PC-9 (cell line): ENCODE measurements at regions not wholly inside any gene's neighbourhood (a gene's known extent, or its start where the extent isn't known, plus 50 kb on each side); places are given as distances from the start of the nearest gene placed in this dataset.

ENCODE experiments used
- BruUV-seq: library from RNA; stranded (reverse); fragments of 400-500 nt; replicated peaks from 2 replicates; lab custom pipeline; 2021; lab: Mats Ljungman, UMichigan
- CTCF ChIA-PET: fragments of 300-600 bp; sonication (Branson Sonifier 250); formaldehyde crosslinking; loops from one replicate; lab custom pipeline; 2022; ENCODE audit warnings: antibody characterized with exemption; lab: Charles Lee
- POLR2A ChIA-PET: fragments of 300-600 bp; sonication (Branson Sonifier 250); formaldehyde crosslinking; loops from one replicate; lab custom pipeline; 2022; ENCODE audit warnings: antibody characterized with exemption; ENCODE audit not compliant: unreplicated experiment; lab: Charles Lee
- DNase-seq, 2 experiments: peaks; one replicate each; pipeline versions ENCODE4 v3.0.0 to v3.0.0-alpha.2; 2015 to 2022; ENCODE audit warnings: mixed read lengths in 1 of 2
- H2AFZ ChIP-seq: fragments of 200-600 bp; sonication (generic); 2 replicates; pipeline ENCODE4 v1.8.1; 2017; ENCODE audit warnings: antibody characterized with exemption
- H3F3A ChIP-seq: fragments of 200-600 bp; sonication (generic); 2 replicates; pipeline ENCODE4 v1.8.1; 2017; ENCODE audit warnings: antibody characterized with exemption, mild to moderate bottlenecking, low read depth; ENCODE audit not compliant: insufficient read depth
- H3K27ac ChIP-seq: fragments of 200-600 bp; sonication (generic); 2 replicates; pipeline ENCODE4 v1.6.1; 2016; ENCODE audit warnings: mixed run types
- H3K27me3 ChIP-seq: fragments of 200-600 bp; sonication (generic); 2 replicates; pipeline ENCODE4 v1.6.1; 2016; ENCODE audit warnings: low read depth, mixed run types; ENCODE audit not compliant: insufficient read depth
- H3K36me3 ChIP-seq: fragments of 200-600 bp; sonication (generic); 2 replicates; pipeline ENCODE4 v1.6.1; 2016; ENCODE audit warnings: low read depth, mixed run types
- H3K4me1 ChIP-seq: fragments of 200-600 bp; sonication (generic); replicated peaks from 2 replicates; pipeline ENCODE4 v1.6.1; 2016; ENCODE audit warnings: mixed run types; ENCODE audit not compliant: insufficient read depth
- H3K4me2 ChIP-seq: fragments of 200-600 bp; sonication (generic); 2 replicates; pipeline ENCODE4 v1.6.1; 2017; ENCODE audit warnings: mixed run types
- H3K4me3 ChIP-seq: fragments of 200-600 bp; sonication (generic); 2 replicates; pipeline ENCODE4 v1.6.1; 2016; ENCODE audit warnings: mixed run types
- H3K79me2 ChIP-seq: fragments of 200-600 bp; sonication (generic); 2 replicates; pipeline ENCODE4 v1.6.1; 2017; ENCODE audit warnings: low read depth, mixed run types
- H3K9me2 ChIP-seq: fragments of 200-600 bp; sonication (generic); 2 replicates; pipeline ENCODE4 v1.8.1; 2017; ENCODE audit warnings: mild to moderate bottlenecking; ENCODE audit not compliant: insufficient read depth
- H3K9me3 ChIP-seq: fragments of 200-600 bp; sonication (generic); 2 replicates; pipeline ENCODE4 v1.8.1; 2016; ENCODE audit warnings: low read depth; ENCODE audit not compliant: insufficient read depth
- H4K20me1 ChIP-seq: fragments of 200-600 bp; sonication (generic); 2 replicates; pipeline ENCODE4 v1.8.1; 2017; ENCODE audit not compliant: insufficient read depth
- EZH2 ChIP-seq: fragments of 200-600 bp; sonication (generic); IDR thresholded peaks from 2 replicates; pipeline ENCODE4 v1.8.0; 2017; ENCODE audit warnings: antibody characterized with exemption, low read depth
- intact Hi-C: fragments of 100-400 bp; cut with micrococcal nuclease; formaldehyde crosslinking; loops from one replicate; pipeline ENCODE4 v1.10.0; 2022; ENCODE audit not compliant: unreplicated experiment
- TF ChIP-seq, protein P1 (sequence below): fragments of 200-600 bp; sonication (generic); conservative IDR thresholded peaks from 2 replicates; pipeline ENCODE4 v1.6.1; 2017; ENCODE audit warnings: mixed run types, antibody characterized with exemption, mild to moderate bottlenecking, moderate library complexity

DNA sequence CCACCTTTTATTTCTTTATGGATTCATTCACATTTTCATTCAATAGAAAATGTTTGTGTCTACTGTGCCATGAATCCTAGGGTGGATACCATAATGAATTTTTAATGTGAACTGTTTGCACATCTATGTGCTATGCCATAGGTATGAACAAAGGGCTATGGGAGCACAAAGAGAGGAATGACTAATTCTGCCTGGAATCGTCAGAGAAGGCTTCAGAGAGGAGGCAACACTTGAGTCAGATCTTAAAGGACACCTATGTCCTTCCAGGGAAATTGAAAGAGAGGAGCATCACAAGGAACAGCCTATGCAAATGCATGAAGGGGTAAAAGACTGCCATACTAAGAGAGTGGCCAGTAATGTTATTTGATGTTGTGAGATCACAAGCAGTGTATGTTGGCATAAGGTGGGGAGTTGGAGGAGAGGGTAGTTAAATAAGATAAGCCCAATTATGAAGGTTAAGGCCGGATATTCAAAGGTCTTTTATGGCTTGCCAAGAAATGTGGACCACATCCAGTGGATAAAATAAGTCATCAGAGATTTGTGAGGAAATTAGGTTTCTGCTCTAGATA, 246.7 kb downstream of the GRIN2B start:
- Histone ChIP-seq H3K79me2 (no peaks in the 10 kb centered on the region), H3K4me2 (no peak overlapping the region), H3K4me1 (no peaks in the 10 kb centered on the region), H3K4me3 (no peak overlapping the region), H4K20me1 (no peaks in the 10 kb centered on the region), H3K9me3 (no peaks in the 10 kb centered on the region), H3F3A (no peaks in the 10 kb centered on the region), H3K27ac (no peak overlapping the region), H3K27me3 (no peaks in the 10 kb centered on the region; the same call in 1 of the 2 replicates), H3K9me2 (no peaks in the 10 kb centered on the region), H3K36me3 (no peaks in the 10 kb centered on the region), H2AFZ (no peak overlapping the region)
- DNase-seq, result no peak
- TF ChIP-seq, protein P1, sequence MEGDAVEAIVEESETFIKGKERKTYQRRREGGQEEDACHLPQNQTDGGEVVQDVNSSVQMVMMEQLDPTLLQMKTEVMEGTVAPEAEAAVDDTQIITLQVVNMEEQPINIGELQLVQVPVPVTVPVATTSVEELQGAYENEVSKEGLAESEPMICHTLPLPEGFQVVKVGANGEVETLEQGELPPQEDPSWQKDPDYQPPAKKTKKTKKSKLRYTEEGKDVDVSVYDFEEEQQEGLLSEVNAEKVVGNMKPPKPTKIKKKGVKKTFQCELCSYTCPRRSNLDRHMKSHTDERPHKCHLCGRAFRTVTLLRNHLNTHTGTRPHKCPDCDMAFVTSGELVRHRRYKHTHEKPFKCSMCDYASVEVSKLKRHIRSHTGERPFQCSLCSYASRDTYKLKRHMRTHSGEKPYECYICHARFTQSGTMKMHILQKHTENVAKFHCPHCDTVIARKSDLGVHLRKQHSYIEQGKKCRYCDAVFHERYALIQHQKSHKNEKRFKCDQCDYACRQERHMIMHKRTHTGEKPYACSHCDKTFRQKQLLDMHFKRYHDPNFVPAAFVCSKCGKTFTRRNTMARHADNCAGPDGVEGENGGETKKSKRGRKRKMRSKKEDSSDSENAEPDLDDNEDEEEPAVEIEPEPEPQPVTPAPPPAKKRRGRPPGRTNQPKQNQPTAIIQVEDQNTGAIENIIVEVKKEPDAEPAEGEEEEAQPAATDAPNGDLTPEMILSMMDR, result no peak
- TF ChIP-seq EZH2, result no peak
- intact Hi-C loops, result loop anchor here (5.0 kb wide), 1 partner anchor 433 kb away; no protein-coding TSS in a partner anchor
- no TSS peak for BruUV-seq
- ChIA-PET POLR2A (no interaction called here), CTCF (no interaction called here)

DNA sequence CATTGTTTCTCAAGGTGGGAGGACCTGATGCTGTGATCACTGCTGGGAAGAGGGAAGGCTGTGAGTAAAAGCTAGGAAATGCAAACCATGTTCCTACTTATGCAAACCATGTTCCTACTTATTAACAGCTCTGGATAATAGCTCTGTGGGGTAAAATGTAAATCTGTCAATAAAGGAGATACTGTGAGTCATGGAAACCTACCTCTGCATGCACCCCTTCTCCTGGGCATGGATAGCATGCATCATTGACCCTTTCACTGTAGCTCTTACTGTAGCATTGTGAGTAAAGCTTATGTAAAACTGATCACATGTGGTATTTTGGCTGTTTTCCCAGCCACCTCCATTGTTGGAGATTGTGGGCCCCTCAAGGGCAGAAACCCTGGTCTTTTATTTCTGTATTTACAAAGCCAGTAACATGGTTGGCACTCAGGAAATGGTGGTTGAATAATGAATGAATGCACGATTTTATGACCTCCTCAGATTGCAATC, 253.7 kb downstream of the GRIN2B start:
- DNase-seq, result no peak
- TF ChIP-seq, protein P1, result no peak
- TF ChIP-seq EZH2, result no peak
- H3K9me3 ChIP-seq, result no peaks in the 10 kb centered on the region
- no peaks in the 10 kb centered on the region for H3K9me2 ChIP-seq
- H3F3A ChIP-seq, result no peaks in the 10 kb centered on the region
- H4K20me1 ChIP-seq, result no peaks in the 10 kb centered on the region
- H3K4me2 ChIP-seq, result no peak overlapping the region
- H3K36me3 ChIP-seq, result no peaks in the 10 kb centered on the region
- BruUV-seq, result no TSS peak
- no peaks in the 10 kb centered on the region for H3K79me2 ChIP-seq
- ChIA-PET POLR2A (no interaction called here), CTCF (no interaction called here)
- H2AFZ ChIP-seq, result no peak overlapping the region
- 0 out of 2 replicates have a peak, but pooled peaks cover 6% of the 10 kb centered on the region for H3K4me1 ChIP-seq
- intact Hi-C loops, result no loop called here
- H3K27ac ChIP-seq, result no peak overlapping the region
- H3K27me3 ChIP-seq, result 0 out of 2 replicates have a peak, but pooled peaks cover 9% of the 10 kb centered on the region
- H3K4me3 ChIP-seq, result no peak overlapping the region

DNA sequence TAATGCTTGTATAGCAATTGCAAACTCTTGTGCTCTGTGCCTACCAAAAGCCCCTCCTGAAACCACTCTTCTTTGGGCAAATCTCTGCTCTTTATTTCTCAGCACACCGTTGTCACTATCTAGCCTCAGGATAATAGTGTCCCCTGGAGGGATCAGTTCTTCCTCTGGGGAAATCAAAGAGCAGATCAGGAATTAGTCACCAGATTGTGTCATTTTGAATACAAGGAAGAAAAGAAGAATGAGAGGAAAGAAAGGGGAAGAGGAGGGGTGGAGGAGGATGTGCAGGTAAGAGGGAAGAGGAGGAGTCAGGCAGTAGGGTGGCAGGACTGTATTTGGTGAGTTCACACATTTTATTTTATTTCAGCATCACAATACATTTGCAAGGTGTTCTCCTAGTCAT, 256.4 kb downstream of the GRIN2B start:
- POLR2A ChIA-PET, result no interaction called here
- Histone ChIP-seq H3K9me2 (no peaks in the 10 kb centered on the region), H3K27me3 (peaks cover 13% of the 10 kb centered on the region; the same call in 1 of the 2 replicates), H3K79me2 (no peaks in the 10 kb centered on the region), H3K36me3 (no peaks in the 10 kb centered on the region), H3K4me2 (no peak overlapping the region), H3K9me3 (no peaks in the 10 kb centered on the region), H3F3A (no peaks in the 10 kb centered on the region), H3K4me1 (0 out of 2 replicates have a peak, but pooled peaks cover 6% of the 10 kb centered on the region), H3K4me3 (no peak overlapping the region), H4K20me1 (no peaks in the 10 kb centered on the region), H2AFZ (no peak overlapping the region), H3K27ac (no peak overlapping the region)
- CTCF ChIA-PET, result no interaction called here
- TF ChIP-seq EZH2, result no peak
- TF ChIP-seq, protein P1, result no peak
- intact Hi-C loops, result no loop called here
- no TSS peak for BruUV-seq
- no peak for DNase-seq
